Activated T-cell treated with anti-CD3 and anti-CD28 coated beads, Interleukin-2, amount 50 U/mL, for 48 hours (primary cell): ENCODE measurements at regions not wholly inside any gene's neighbourhood (a gene's known extent, or its start where the extent isn't known, plus 50 kb on each side); places are given as distances from the start of the nearest gene placed in this dataset.
"Not testable (repeated sequence)": the region's sequence is repeated elsewhere in the genome, so short reads cannot be mapped to it uniquely, and the experiment has no call there.

Source experiments
- DNase-seq, 2 experiments: peaks; one replicate each; pipeline ENCODE4 v3.0.0-alpha.2; 2020

GRCh38 chr14:83147006-83147405 lies 1613.4 kb upstream of the SEL1L start:
- DNase-seq: no peak

DNA sequence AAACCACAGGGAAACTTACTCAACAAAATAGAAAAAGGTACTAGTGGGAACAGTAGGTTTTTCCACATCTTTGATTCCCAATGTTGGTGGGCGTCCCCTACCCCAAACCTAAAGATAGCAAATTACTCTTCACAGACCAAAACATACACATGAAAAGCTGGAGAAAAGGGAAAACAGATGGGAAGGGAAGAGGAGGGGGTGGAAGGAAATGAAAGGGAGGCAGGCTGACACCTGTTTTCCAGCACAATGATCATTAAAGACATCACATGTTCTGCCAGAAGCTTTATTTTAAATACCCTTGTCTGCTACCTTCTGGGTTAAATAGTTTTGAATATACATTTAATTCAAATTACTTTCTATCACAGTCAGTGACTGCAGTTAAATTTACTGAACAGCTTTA lies 1617.9 kb upstream of the SEL1L start:
- DNase-seq: no peak

- no peak for DNase-seq
Measured at GRCh38 chr14:83153081-83153480, 1619.4 kb upstream of the SEL1L start.

- no peak for DNase-seq
Measured at GRCh38 chr14:83162361-83162929, 1628.8 kb upstream of the SEL1L start.

- DNase-seq: no peak
Measured at GRCh38 chr14:83163016-83163415, 1629.4 kb upstream of the SEL1L start.

GRCh38 chr14:83164016-83164415 lies 1630.4 kb upstream of the SEL1L start:
- DNase-seq: no peak

DNA sequence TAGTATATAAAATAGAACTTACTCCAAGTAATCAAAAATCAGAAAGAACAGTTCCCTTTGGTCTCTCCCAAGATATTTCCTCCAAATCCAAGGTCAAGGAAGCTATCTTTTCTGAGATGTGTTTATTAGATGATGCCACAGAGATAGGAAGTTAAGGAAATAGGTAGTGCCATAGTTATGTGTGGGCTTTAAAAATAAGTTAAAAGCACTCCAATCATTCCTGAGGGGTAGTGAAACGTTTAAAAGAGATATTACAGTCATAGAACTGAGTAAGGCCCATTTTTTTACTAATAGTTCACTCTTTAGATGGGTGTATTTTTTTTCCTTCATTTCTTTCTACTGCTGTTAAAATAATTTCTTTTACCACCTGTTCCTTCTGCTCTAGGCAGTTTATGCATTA lies 1630.9 kb upstream of the SEL1L start:
- DNase-seq: no peak

- no peak for DNase-seq
Measured at GRCh38 chr14:83170165-83170564, 1636.5 kb upstream of the SEL1L start.

- DNase-seq: no peak
Measured at GRCh38 chr14:83171761-83172160, 1638.1 kb upstream of the SEL1L start.

- no peak for DNase-seq
Measured at GRCh38 chr14:83172363-83172762, 1638.7 kb upstream of the SEL1L start.

GRCh38 chr14:83173687-83174086 lies 1640.0 kb upstream of the SEL1L start:
- no peak for DNase-seq

GRCh38 chr14:83184531-83184930 lies 1650.9 kb upstream of the SEL1L start:
- no peak for DNase-seq

DNA sequence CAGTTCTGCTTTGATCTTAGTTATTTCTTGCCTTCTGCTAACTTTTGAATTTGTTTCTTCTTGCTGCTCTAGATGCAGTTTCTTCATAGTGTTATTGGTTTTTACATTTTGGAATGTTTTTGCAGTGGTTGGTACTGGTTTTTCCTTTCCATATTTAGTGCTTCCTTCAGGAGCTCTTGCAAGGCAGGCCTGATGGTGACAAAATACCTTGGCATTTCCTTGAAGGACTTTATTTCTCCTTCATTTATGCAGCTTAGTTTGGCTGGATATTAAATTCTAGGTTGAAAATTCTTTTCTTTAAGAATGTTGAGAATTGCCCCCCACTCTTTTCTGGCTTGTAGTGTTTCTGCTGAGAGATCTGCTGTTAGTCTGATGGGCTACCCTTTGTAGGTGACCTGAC lies 1654.7 kb upstream of the SEL1L start:
- DNase-seq: not testable (repeated sequence)

GRCh38 chr14:83196236-83196635 lies 1662.6 kb upstream of the SEL1L start:
- DNase-seq: no peak

GRCh38 chr14:83197271-83197670 lies 1663.6 kb upstream of the SEL1L start:
- DNase-seq: no peak

GRCh38 chr14:83207550-83207949 lies 1673.9 kb upstream of the SEL1L start:
- DNase-seq: no peak

GRCh38 chr14:83208341-83208740 lies 1674.7 kb upstream of the SEL1L start:
- no peak for DNase-seq

DNA sequence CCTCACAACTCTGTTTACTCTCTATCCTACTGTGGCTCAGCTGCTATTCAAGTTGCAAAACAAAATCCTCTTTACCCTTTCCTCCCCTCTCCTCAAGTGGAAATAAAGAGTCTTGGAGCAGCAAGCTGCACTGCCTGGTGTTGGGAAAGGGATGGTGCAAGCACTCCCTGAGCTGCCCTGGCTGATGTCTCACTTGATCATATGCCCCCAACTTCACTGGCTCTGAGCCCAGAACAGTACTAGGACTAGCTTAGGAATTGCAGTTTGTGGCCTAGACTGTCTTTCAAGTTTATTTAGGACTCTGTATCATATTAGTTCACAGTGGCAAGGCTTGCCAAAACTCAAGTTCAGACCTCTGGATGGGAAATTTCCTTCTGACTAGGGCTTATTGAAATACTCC lies 1683.8 kb upstream of the SEL1L start:
- DNase-seq: no peak

- no peak for DNase-seq
Measured at GRCh38 chr14:83247924-83248639, 1714.4 kb upstream of the SEL1L start.

- no peak for DNase-seq
Measured at GRCh38 chr14:83251402-83251801, 1717.7 kb upstream of the SEL1L start.

DNA sequence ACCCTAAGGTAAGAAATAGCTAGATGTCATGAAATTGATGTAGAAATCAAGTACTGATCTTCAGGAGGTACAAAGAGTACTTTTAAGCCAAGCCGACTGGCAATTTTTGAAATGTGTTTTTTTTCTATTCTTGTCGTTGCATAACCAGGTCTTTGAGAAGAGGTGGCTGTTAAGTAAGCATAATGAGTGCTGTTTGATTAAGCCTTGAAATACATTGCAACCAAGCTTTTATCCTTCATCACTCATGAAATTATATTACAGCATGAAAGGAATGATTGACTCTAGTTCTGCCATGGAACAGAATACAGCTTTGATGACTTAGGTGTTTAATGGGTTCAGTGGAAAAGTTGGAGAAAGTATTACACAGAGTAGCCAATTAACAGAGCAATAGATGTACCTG lies 1720.2 kb upstream of the SEL1L start:
- no peak for DNase-seq

- DNase-seq: no peak
Measured at GRCh38 chr14:83255015-83255726, 1721.5 kb upstream of the SEL1L start.

DNA sequence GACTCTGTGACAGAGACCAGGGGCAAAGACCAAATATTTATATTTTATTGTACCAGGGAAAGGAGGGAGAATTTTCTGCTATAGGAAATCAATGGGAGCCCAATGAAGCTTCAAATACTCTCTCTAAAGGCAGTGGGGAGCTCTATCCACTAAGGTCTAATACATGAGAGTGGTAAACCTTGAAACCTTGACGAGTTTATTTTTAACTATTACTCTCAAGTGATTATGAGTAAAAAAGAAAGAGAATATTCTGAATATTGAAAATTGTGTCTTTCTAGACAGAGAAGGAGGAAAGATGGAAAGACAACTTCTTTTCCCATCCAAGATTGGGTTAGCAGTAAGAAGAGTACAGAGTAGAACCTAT lies 1722.1 kb upstream of the SEL1L start:
- DNase-seq: no peak
